GM10266 (cell line): ENCODE measurements at regions not wholly inside any gene's neighbourhood (a gene's known extent, or its start where the extent isn't known, plus 50 kb on each side); places are given as distances from the start of the nearest gene placed in this dataset.

Experiments
- DNase-seq: peaks from one replicate; pipeline ENCODE4 v3.0.0; 2012; ENCODE audit errors: extremely low spot score
- TF ChIP-seq, protein P1 (sequence below): IDR thresholded peaks from 2 replicates; pipeline ENCODE4 v1.5.1; 2012; ENCODE audit warnings: mild to moderate bottlenecking, low read depth; ENCODE audit not compliant: control insufficient read depth, insufficient read depth; ENCODE audit errors: missing control alignments

DNA sequence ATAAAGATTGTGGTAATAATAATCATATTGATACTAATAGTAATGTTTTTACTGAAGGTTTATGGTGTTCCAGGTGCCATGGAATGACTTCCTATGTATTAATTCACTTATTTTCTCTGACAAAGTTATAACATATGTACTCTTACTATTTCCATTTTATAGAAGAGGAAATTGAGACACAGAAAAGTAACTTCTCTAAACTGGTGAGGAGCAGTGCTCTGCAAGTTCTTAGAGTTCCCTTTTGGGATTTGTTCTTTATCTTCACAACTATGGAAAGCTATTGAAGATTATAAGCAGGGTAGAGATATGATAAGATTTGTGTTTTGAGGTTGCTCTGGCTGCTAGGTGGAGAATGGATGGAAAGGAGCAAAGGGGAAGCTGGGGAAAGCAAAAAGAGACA, 83.9 kb upstream of the OLFM4 start:
- no peak for DNase-seq
- TF ChIP-seq, protein P1, sequence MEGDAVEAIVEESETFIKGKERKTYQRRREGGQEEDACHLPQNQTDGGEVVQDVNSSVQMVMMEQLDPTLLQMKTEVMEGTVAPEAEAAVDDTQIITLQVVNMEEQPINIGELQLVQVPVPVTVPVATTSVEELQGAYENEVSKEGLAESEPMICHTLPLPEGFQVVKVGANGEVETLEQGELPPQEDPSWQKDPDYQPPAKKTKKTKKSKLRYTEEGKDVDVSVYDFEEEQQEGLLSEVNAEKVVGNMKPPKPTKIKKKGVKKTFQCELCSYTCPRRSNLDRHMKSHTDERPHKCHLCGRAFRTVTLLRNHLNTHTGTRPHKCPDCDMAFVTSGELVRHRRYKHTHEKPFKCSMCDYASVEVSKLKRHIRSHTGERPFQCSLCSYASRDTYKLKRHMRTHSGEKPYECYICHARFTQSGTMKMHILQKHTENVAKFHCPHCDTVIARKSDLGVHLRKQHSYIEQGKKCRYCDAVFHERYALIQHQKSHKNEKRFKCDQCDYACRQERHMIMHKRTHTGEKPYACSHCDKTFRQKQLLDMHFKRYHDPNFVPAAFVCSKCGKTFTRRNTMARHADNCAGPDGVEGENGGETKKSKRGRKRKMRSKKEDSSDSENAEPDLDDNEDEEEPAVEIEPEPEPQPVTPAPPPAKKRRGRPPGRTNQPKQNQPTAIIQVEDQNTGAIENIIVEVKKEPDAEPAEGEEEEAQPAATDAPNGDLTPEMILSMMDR: no peak

DNA sequence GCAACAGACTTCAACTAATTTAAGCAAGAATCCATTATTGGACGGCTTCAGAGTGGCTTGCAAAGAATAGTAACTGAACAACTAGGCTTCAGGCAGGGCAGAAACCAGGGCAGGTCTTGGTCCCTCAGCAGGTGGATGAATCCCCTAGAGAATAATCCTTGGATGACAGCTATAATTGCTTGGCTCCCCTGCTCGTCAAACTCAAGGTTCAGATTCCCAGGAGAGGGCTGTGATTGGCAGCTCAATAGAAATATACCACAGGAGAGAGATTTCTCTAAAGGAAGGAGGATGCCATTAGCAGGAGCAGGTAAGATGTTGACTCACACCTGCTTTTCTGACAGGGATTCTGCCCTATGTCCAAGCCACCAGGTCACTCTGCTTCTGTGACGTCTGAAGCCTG, 89.6 kb upstream of the PCDH8 start:
- TF ChIP-seq, protein P1: no peak
- no peak for DNase-seq

DNA sequence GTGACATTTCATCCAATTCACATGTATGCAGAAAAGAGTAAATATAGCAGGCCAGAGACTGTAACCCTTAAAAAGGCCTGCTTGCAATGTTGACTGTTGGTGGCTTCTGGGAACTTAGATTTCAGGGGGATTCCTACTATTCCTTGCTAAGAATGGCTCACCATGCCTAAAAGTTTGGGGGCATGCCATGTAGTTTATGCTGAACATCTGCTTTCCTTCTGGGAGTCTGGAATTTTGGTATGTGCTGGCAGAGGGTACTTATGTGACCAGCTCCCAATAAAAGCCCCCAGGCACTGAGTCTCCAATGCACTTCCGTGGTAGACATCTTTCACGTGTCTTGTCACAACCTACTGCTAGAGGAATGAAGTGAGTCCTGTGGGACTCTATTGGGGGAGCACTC, 88.4 kb upstream of the PCDH8 start:
- DNase-seq: no peak

DNA sequence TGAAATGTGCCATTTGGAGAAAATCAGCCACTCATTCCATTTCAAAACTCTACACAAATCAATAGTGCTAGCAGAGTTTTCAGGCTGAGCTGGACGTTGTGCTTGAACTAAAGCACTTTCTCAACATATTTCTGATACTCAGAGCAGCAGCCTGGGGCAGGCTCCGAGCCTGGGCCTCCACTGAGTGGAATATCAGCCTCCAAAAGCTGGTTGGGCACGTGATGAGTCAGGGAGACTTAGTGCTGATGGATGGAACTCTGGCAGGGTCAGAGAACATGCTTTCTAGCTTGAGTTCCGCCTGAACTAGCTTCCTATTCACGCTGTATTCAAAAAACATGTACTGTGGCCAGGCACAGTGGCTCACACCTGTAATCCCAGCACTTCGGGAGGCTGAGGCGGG, 85.8 kb upstream of the PCDH8 start:
- DNase-seq: no peak
- TF ChIP-seq, protein P1: no peak

More for the DNA sequence above, 88.4 kb upstream of the PCDH8 start:
- TF ChIP-seq, protein P1: no peak

DNA sequence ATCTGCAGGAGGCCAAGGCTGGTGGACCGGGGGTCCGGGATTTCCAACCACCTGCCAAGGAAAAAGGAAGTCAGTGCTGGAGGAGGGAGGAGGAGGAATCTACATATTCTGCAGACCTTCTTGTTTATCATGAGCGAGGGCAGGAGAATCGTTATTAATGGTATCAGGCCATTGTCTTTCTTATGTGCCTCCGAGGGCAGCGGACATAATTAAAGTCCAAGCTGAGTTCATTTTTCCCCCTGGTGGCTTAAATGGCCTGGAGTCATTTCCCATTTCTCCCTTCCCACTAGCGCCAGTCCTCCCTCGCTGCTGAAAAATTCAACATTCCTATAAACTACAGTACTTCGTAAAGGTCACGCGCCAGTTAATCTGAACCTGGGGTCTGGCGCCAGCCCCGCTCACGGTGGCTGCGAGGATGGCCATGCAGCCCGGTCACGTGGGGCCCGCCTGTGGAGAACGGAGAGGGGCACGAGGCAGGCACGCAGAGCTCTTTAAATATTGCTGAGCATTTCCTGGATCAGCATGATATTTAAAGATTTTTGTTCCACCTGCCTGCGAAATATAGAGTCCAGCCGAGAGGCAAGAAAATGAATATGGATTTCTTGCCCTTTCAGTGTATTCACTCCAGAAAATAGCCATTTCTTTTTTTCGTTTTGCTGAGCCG, 85.2 kb upstream of the PCDH8 start:
- DNase-seq: no peak
- TF ChIP-seq, protein P1: no peak

DNA sequence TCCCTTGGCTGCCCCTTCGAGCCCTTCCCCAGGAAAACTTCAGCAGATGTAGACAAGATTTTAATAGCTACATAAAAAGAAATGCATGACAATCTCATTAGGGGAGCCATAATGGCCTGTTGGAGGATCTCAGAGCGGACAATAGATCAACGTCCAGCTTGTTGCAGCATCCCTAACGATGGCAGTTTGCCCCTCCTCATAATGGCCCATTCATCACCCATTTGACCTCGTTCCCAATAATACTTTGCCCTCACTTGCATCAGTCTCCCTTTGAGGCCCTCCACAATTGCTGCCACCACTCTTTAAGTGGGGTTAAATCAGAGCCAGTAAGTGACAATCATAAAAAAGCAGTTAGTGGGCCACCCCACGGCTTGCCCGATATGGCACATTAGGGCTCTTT, 84.7 kb upstream of the PCDH8 start:
- no peak for DNase-seq
- TF ChIP-seq, protein P1: no peak

DNA sequence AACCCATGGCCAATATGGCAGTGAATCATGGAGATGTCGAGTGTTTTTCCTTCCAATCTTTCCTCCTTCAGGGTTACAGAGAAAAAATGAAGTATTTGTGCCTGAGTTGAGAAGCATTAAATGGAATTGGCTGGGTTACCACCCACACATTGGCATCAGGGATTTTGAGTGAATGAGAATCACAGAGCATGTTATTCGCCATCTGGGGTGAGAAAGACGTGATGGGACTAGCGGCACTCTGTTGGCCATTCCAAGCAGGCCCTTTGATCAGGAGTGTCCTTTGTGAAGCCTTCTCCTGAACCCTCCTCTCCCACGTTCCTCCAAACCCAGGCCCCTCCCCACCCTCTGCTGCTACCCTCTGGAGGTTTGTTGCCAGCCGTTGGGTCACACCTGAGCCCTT, 84.2 kb upstream of the PCDH8 start:
- TF ChIP-seq, protein P1: no peak
- DNase-seq: no peak
